ENCODE measurements at regions not wholly inside any gene's neighbourhood (a gene's known extent, or its start where the extent isn't known, plus 50 kb on each side); places are given as distances from the start of the nearest gene placed in this dataset.

DNA sequence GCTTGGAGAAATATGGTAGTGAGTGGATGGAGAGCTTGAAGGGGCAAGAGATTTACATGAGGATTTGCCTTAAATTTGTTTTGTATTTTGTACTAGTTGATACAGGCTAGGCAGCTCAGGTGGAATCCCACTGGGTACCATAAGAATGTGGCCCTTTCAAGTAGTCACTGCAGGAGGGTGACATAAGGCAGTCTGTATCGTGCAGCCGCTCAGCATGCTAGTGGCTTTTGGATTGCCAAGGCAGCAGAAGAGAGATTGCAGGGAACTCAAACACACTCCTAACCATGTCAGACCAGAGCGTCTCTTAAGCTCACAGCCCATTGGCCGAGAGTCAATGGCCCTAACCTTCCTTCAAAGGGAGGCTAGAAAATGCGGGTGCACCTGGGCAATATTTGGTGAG lies 420.0 kb downstream of the ADGRL2 start:
- Histone ChIP-seq H3K4me1 (ENCODE audit: insufficient read depth) (peaks cover 2% of the 10 kb centered on the region), H3K4me3 (no peak overlapping the region), H3K27ac (no peak overlapping the region), H3K36me3 (no peaks in the 10 kb centered on the region), H3K9me3 (no peaks in the 10 kb centered on the region), H3K27me3 (no peaks in the 10 kb centered on the region)
- intact Hi-C loops (cut with DNase I), result no loop called here
- no peak for DNase-seq
- TF ChIP-seq, protein P1, sequence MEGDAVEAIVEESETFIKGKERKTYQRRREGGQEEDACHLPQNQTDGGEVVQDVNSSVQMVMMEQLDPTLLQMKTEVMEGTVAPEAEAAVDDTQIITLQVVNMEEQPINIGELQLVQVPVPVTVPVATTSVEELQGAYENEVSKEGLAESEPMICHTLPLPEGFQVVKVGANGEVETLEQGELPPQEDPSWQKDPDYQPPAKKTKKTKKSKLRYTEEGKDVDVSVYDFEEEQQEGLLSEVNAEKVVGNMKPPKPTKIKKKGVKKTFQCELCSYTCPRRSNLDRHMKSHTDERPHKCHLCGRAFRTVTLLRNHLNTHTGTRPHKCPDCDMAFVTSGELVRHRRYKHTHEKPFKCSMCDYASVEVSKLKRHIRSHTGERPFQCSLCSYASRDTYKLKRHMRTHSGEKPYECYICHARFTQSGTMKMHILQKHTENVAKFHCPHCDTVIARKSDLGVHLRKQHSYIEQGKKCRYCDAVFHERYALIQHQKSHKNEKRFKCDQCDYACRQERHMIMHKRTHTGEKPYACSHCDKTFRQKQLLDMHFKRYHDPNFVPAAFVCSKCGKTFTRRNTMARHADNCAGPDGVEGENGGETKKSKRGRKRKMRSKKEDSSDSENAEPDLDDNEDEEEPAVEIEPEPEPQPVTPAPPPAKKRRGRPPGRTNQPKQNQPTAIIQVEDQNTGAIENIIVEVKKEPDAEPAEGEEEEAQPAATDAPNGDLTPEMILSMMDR (IDR thresholded peaks at IDR 0.05), result no peak
- TF ChIP-seq POLR2A (IDR thresholded peaks at IDR 0.05) (no peak), EP300 (IDR thresholded peaks at IDR 0.05) (no peak)
- WGBS, 3 donors, result 97 to 98% (median 97%) methylated on average over 5 of the region's 5 CpGs

DNA sequence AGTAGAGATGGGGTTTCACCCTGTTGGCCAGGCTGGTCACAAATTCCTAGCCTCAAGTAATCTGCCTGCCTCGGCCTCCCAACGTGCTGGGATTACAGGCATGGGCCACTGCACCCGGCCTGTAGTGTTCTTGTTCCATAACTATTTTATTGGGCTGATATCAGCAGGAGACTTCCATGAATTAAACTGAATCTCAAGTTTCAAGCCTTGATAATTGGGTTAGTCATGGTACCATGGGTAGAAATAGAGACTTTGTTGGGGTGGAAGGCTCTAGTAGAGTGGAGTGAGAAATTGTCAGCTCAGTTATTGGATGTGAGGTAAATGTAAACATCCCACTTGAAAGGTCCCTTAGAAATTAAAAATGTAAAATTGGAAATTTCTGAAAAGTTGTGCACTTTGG lies 419.1 kb downstream of the ADGRL2 start:
- Histone ChIP-seq H3K36me3 (no peaks in the 10 kb centered on the region), H3K27ac (no peak overlapping the region), H3K9me3 (no peaks in the 10 kb centered on the region), H3K4me3 (no peak overlapping the region), H3K27me3 (no peaks in the 10 kb centered on the region), H3K4me1 (ENCODE audit: insufficient read depth) (peaks cover 2% of the 10 kb centered on the region)
- no peak for TF ChIP-seq EP300 (IDR thresholded peaks at IDR 0.05)
- TF ChIP-seq, protein P1 (IDR thresholded peaks at IDR 0.05), result no peak
- TF ChIP-seq POLR2A (IDR thresholded peaks at IDR 0.05), result no peak
- 92 to 99% (median 98%) methylated on average over 3 of the region's 3 CpGs for WGBS, 3 donors
- DNase-seq, result no peak
- intact Hi-C loops (cut with DNase I), result no loop called here

DNA sequence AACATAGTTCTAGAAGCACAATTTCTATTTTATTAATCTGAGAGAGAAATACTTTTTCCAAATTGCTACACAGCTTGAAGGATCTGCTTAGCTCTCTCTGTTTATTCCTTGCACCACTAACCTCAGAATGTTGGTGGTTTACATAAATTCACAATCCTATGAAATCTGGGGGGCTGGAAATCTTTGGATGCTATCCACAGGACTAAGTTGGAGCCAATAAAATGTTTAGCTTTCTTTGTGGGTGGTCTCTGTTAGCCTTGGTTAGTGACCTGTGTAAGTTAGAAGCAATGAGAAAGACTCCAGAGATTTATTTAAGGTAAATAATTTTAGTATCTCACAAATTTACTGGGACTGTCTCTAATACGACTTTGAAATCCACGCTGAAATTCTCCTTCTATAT lies 418.1 kb downstream of the ADGRL2 start:
- Histone ChIP-seq H3K9me3 (no peaks in the 10 kb centered on the region), H3K4me3 (no peak overlapping the region), H3K27ac (no peak overlapping the region), H3K27me3 (no peaks in the 10 kb centered on the region), H3K4me1 (ENCODE audit: insufficient read depth) (peaks cover 2% of the 10 kb centered on the region), H3K36me3 (no peaks in the 10 kb centered on the region)
- no peak for DNase-seq
- WGBS, 3 donors, result 19 to 40% (median 20%) methylated on average over 2 of the region's 2 CpGs
- TF ChIP-seq, protein P1 (IDR thresholded peaks at IDR 0.05), result no peak
- TF ChIP-seq POLR2A (IDR thresholded peaks at IDR 0.05) (no peak), EP300 (IDR thresholded peaks at IDR 0.05) (no peak)
- intact Hi-C loops (cut with DNase I), result no loop called here

DNA sequence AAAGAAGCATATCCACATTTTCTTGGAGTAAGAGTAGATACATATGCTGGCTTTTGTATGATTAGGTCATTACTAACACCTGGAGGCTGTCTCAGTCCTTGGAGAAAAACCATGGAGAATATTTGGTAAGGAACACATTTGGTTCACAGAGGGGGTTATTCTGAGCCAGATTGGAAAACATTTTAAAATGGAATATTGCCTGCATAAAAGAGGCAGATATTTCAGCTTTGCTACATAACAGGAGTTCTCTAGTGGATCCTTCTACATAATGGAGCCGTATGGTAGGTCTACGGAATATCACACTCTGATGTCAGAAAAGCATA lies 415.1 kb downstream of the ADGRL2 start:
- 86 to 97% (median 96%) methylated on average over 2 of the region's 2 CpGs for WGBS, 3 donors
- DNase-seq, result no peak
- Histone ChIP-seq H3K4me3 (no peak overlapping the region), H3K36me3 (no peaks in the 10 kb centered on the region), H3K9me3 (no peaks in the 10 kb centered on the region), H3K27ac (no peak overlapping the region), H3K4me1 (ENCODE audit: insufficient read depth) (peaks cover 2% of the 10 kb centered on the region), H3K27me3 (no peaks in the 10 kb centered on the region)
- TF ChIP-seq, protein P1 (IDR thresholded peaks at IDR 0.05), result no peak
- no peak for TF ChIP-seq POLR2A (IDR thresholded peaks at IDR 0.05)
- TF ChIP-seq EP300 (IDR thresholded peaks at IDR 0.05), result no peak
- intact Hi-C loops (cut with DNase I), result no loop called here
